MCF 10A (cell line): ENCODE measurements at regions not wholly inside any gene's neighbourhood (a gene's known extent, or its start where the extent isn't known, plus 50 kb on each side); places are given as distances from the start of the nearest gene placed in this dataset.

Source experiments
- BruUV-seq: library from RNA; stranded (reverse); fragments of 400-500 nt; replicated peaks from 2 replicates; lab custom pipeline; 2021; lab: Mats Ljungman, UMichigan
- CTCF ChIA-PET: fragments of 300-600 bp; sonication (Branson Sonifier 250); formaldehyde crosslinking; extraction: SDS; loops from one replicate; lab custom pipeline; 2021; ENCODE audit warnings: antibody characterized with exemption, inconsistent platforms; lab: Yijun Ruan, JAX
- POLR2A ChIA-PET: fragments of 300-600, 350-650 bp; sonication (Branson Sonifier 250); formaldehyde crosslinking; extraction: SDS; loops from one replicate; lab custom pipeline; 2020; ENCODE audit warnings: antibody characterized with exemption, inconsistent platforms; lab: Yijun Ruan, JAX
- DNase-seq: peaks from one replicate; pipeline ENCODE4 v3.0.0-alpha.2; 2018; ENCODE audit not compliant: unreplicated experiment
- H3K27ac Mint-ChIP-seq: one replicate; pipeline ENCODE4 v1.8.0; 2022; ENCODE audit warnings: mild to moderate bottlenecking, low read depth, mixed read lengths; ENCODE audit not compliant: unreplicated experiment
- H3K27me3 Mint-ChIP-seq: one replicate; pipeline ENCODE4 v1.8.0; 2022; ENCODE audit warnings: mixed read lengths; ENCODE audit not compliant: insufficient read depth, unreplicated experiment
- H3K36me3 Mint-ChIP-seq: one replicate; pipeline ENCODE4 v1.8.0; 2022; ENCODE audit warnings: mild to moderate bottlenecking, moderate library complexity, mixed read lengths; ENCODE audit not compliant: insufficient read depth, unreplicated experiment
- H3K4me1 Mint-ChIP-seq: one replicate; pipeline ENCODE4 v1.8.0; 2022; ENCODE audit warnings: mixed read lengths; ENCODE audit not compliant: insufficient read depth, unreplicated experiment
- H3K4me3 Mint-ChIP-seq: one replicate; pipeline ENCODE4 v1.8.0; 2022; ENCODE audit warnings: mild to moderate bottlenecking, moderate library complexity, mixed read lengths; ENCODE audit not compliant: unreplicated experiment
- H3K9me3 Mint-ChIP-seq: one replicate; pipeline ENCODE4 v1.8.0; 2022; ENCODE audit warnings: mixed read lengths; ENCODE audit not compliant: unreplicated experiment
- CTCF ChIP-seq: fragments of 200-600 bp; IDR thresholded peaks from one replicate; pipeline ENCODE4 v1.8.0; 2022; ENCODE audit warnings: antibody characterized with exemption, mild to moderate bottlenecking; ENCODE audit not compliant: unreplicated experiment
- intact Hi-C: fragments of 100-400 bp; cut with micrococcal nuclease; formaldehyde crosslinking; loops from 2 replicates; pipeline ENCODE4 v1.14.1; 2022

GRCh38 chr11:91959411-91959810, 265.2 kb upstream of the FAT3 start:
- H3K9me3 Mint-ChIP-seq, result peaks cover 15% of the 10 kb centered on the region
- no peak overlapping the region for H3K27ac Mint-ChIP-seq
- H3K4me1 Mint-ChIP-seq, result no peaks in the 10 kb centered on the region
- ChIA-PET POLR2A (no interaction called here), CTCF (interaction anchor here (1.2 kb wide), 1 partner anchor 9 kb away, joined by 3 read pairs; no protein-coding TSS in a partner anchor)
- TF ChIP-seq CTCF, result no peak
- intact Hi-C loops, result no loop called here
- peaks cover 5% of the 10 kb centered on the region for H3K36me3 Mint-ChIP-seq
- DNase-seq, result no peak
- BruUV-seq, result no TSS peak
- no peak overlapping the region for H3K4me3 Mint-ChIP-seq
- no peaks in the 10 kb centered on the region for H3K27me3 Mint-ChIP-seq

- Mint-ChIP-seq H3K4me1 (no peaks in the 10 kb centered on the region), H3K36me3 (peaks cover 5% of the 10 kb centered on the region), H3K4me3 (no peak overlapping the region), H3K9me3 (peaks cover 1% of the 10 kb centered on the region), H3K27me3 (no peaks in the 10 kb centered on the region), H3K27ac (no peak overlapping the region)
- ChIA-PET POLR2A (no interaction called here), CTCF (no interaction called here)
- no peak for DNase-seq
- no TSS peak for BruUV-seq
- no peak for TF ChIP-seq CTCF
- intact Hi-C loops, result no loop called here
These were observed 267.9 kb upstream of the FAT3 start for GRCh38 chr11:91956711-91957110.

- no peaks in the 10 kb centered on the region for H3K36me3 Mint-ChIP-seq
- no peaks in the 10 kb centered on the region for H3K9me3 Mint-ChIP-seq
These were observed 269.4 kb upstream of the FAT3 start for GRCh38 chr11:91955206-91955605.

GRCh38 chr11:91952056-91952455, 272.6 kb upstream of the FAT3 start:
- no peaks in the 10 kb centered on the region for H3K27me3 Mint-ChIP-seq
- intact Hi-C loops, result no loop called here
- POLR2A ChIA-PET, result interaction anchor here (1.0 kb wide), 1 partner anchor 17 kb away, joined by 3 read pairs; no protein-coding TSS in a partner anchor
- H3K4me3 Mint-ChIP-seq, result no peak overlapping the region
- H3K4me1 Mint-ChIP-seq, result peaks cover 14% of the 10 kb centered on the region
- no peak overlapping the region for H3K27ac Mint-ChIP-seq
- no peak for TF ChIP-seq CTCF
- H3K36me3 Mint-ChIP-seq, result no peaks in the 10 kb centered on the region
- no TSS peak for BruUV-seq
- no peak for DNase-seq
- CTCF ChIA-PET, result no interaction called here
- H3K9me3 Mint-ChIP-seq, result no peaks in the 10 kb centered on the region

More at GRCh38 chr11:91955206-91955605, 269.4 kb upstream of the FAT3 start:
- Mint-ChIP-seq H3K27me3 (no peaks in the 10 kb centered on the region), H3K4me3 (no peak overlapping the region), H3K27ac (no peak overlapping the region), H3K4me1 (no peaks in the 10 kb centered on the region)
- CTCF ChIA-PET, result interaction anchor here (0.5 kb wide), 1 partner anchor 1272 kb away, joined by 3 read pairs; no protein-coding TSS in a partner anchor
- intact Hi-C loops, result no loop called here
- BruUV-seq, result no TSS peak
- POLR2A ChIA-PET, result no interaction called here
- no peak for TF ChIP-seq CTCF
- no peak for DNase-seq
